Mucosa of descending colon (tissue), 3 donors: ENCODE measurements at regions not wholly inside any gene's neighbourhood (a gene's known extent, or its start where the extent isn't known, plus 50 kb on each side); places are given as distances from the start of the nearest gene placed in this dataset.

Source experiments
- ATAC-seq: fragments of 200-7000 bp; cut with Tn5 transposase; one replicate; pipeline ENCODE4 v1.9.1; 2020; ENCODE audit warnings: mild to moderate bottlenecking, moderate library complexity
- DNase-seq, 3 donors: peaks; one replicate each; pipeline ENCODE4 v3.0.0-alpha.2; 2020
- H3K36me3 ChIP-seq: fragments of 200-600 bp; one replicate; pipeline ENCODE4 v1.8.0; 2021; ENCODE audit warnings: low read depth, mild to moderate bottlenecking
- H3K4me1 ChIP-seq: fragments of 200-600 bp; one replicate; pipeline ENCODE4 v1.8.0; 2021; ENCODE audit warnings: low read depth, mild to moderate bottlenecking
- H3K4me3 ChIP-seq: fragments of 200-600 bp; one replicate; pipeline ENCODE4 v1.8.0; 2021; ENCODE audit warnings: mild to moderate bottlenecking
- H3K9me3 ChIP-seq: fragments of 200-600 bp; one replicate; pipeline ENCODE4 v1.8.0; 2021; ENCODE audit warnings: mild to moderate bottlenecking
- CTCF ChIP-seq: fragments of 200-600 bp; IDR thresholded peaks from one replicate; pipeline ENCODE4 v1.8.0; 2022; ENCODE audit warnings: antibody characterized with exemption, mild to moderate bottlenecking
- intact Hi-C, 2 donors: fragments of 100-400 bp; cut with DNase I in 1 of 2; cut with micrococcal nuclease in 1 of 2; formaldehyde crosslinking; loops; one replicate each; pipeline versions ENCODE4 v1.11.0 to v1.11.1; 2022; cut with DNase I, micrococcal nuclease
- donor health status: DM: no; HTN: no; CAD: no; lungs with moderate emphysema.
- donor health status: DM: no; HTN: no; CAD: no.
- donor health status: DM: no; HTN: yes; CAD: no.

- DNase-seq = no peak
- intact Hi-C loops = no loop called here
- no peak overlapping the region for H3K4me3 ChIP-seq
- TF ChIP-seq CTCF = no peak
- H3K36me3 ChIP-seq = no peaks in the 10 kb centered on the region
- H3K9me3 ChIP-seq = no peaks in the 10 kb centered on the region
- no peaks in the 10 kb centered on the region for H3K4me1 ChIP-seq
- ATAC-seq = no peak
Measured at GRCh38 chr15:95679847-95680582, 650.5 kb upstream of the NR2F2 start.

GRCh38 chr15:95680728-95681127 lies 649.8 kb upstream of the NR2F2 start:
- Histone ChIP-seq H3K4me1 (no peaks in the 10 kb centered on the region), H3K9me3 (no peaks in the 10 kb centered on the region), H3K4me3 (no peak overlapping the region), H3K36me3 (no peaks in the 10 kb centered on the region)
- TF ChIP-seq CTCF = no peak
- intact Hi-C loops = no loop called here
- DNase-seq = no peak
- no peak for ATAC-seq

- no peaks in the 10 kb centered on the region for H3K4me1 ChIP-seq
- no peak for ATAC-seq
- H3K36me3 ChIP-seq = no peaks in the 10 kb centered on the region
- DNase-seq = no peak
- TF ChIP-seq CTCF = no peak
- H3K4me3 ChIP-seq = no peak overlapping the region
- no peaks in the 10 kb centered on the region for H3K9me3 ChIP-seq
- intact Hi-C loops = no loop called here
Measured at GRCh38 chr15:95681836-95682544, 648.5 kb upstream of the NR2F2 start.

- H3K4me1 ChIP-seq = no peaks in the 10 kb centered on the region
- no peak for TF ChIP-seq CTCF
- DNase-seq (no peak), ATAC-seq (no peak)
- H3K9me3 ChIP-seq = no peaks in the 10 kb centered on the region
- no peaks in the 10 kb centered on the region for H3K36me3 ChIP-seq
- H3K4me3 ChIP-seq = no peak overlapping the region
- intact Hi-C loops = no loop called here
Measured at GRCh38 chr15:95684126-95684525, 646.4 kb upstream of the NR2F2 start.

- Histone ChIP-seq H3K36me3 (no peaks in the 10 kb centered on the region), H3K9me3 (no peaks in the 10 kb centered on the region), H3K4me1 (no peaks in the 10 kb centered on the region), H3K4me3 (no peak overlapping the region)
- TF ChIP-seq CTCF = no peak
- ATAC-seq (no peak), DNase-seq (no peak)
- intact Hi-C loops = no loop called here
Measured at GRCh38 chr15:95684693-95685115, 645.8 kb upstream of the NR2F2 start.
